ENCODE measurements at regions not wholly inside any gene's neighbourhood (a gene's known extent, or its start where the extent isn't known, plus 50 kb on each side); places are given as distances from the start of the nearest gene placed in this dataset.

GRCh38 chr1:229002451-229002960, 267.2 kb downstream of the RHOU start:
- H3K9me3 ChIP-seq (ENCODE audit: low read length): no peaks in the 10 kb centered on the region
- no peak overlapping the region for H3K27ac ChIP-seq (ENCODE audit: low read length)
- no peak overlapping the region for H3K4me3 ChIP-seq (ENCODE audit: low read length)
- H3K36me3 ChIP-seq (ENCODE audit: insufficient read depth, low read length): no peaks in the 10 kb centered on the region
- H4K20me1 ChIP-seq (ENCODE audit: insufficient read depth): no peaks in the 10 kb centered on the region
- H3K4me2 ChIP-seq (ENCODE audit: low read length): no peak overlapping the region
- no peaks in the 10 kb centered on the region for H3K9me2 ChIP-seq (ENCODE audit: insufficient read depth, low read length)
- H2AFZ ChIP-seq (ENCODE audit: low read depth, low read length): no peak overlapping the region
- no peaks in the 10 kb centered on the region for H3K79me2 ChIP-seq (replicated peaks; ENCODE audit: insufficient read depth, low read length)
- no peak overlapping the region for H3K9ac ChIP-seq (ENCODE audit: low read length)
- no peaks in the 10 kb centered on the region for H3F3A ChIP-seq (ENCODE audit: insufficient read depth, low read length, poor library complexity, severe bottlenecking)
- H3K27me3 ChIP-seq (ENCODE audit: insufficient read depth, low read depth, low read length): no peaks in the 10 kb centered on the region
- TF ChIP-seq TAF1 (IDR thresholded peaks at IDR 0.05; ENCODE audit: low read depth) (no peak), EZH2 (IDR thresholded peaks at IDR 0.05; ENCODE audit: borderline replicate concordance, insufficient read depth, low read length, poor library complexity, severe bottlenecking) (no peak), MXI1 (conservative IDR thresholded peaks at IDR 0.05; ENCODE audit: poor library complexity, severe bottlenecking) (no peak), SMC3 (conservative IDR thresholded peaks at IDR 0.05; ENCODE audit: poor library complexity) (no peak)

- Histone ChIP-seq H3K36me3 (ENCODE audit: insufficient read depth, low read length) (no peaks in the 10 kb centered on the region), H3K27me3 (ENCODE audit: insufficient read depth, low read depth, low read length) (no peaks in the 10 kb centered on the region), H4K20me1 (ENCODE audit: insufficient read depth) (no peaks in the 10 kb centered on the region), H3K4me3 (ENCODE audit: low read length) (no peak overlapping the region), H3K4me2 (ENCODE audit: low read length) (no peak overlapping the region), H3K9me2 (ENCODE audit: insufficient read depth, low read length) (no peaks in the 10 kb centered on the region), H2AFZ (ENCODE audit: low read depth, low read length) (no peak overlapping the region), H3K9ac (ENCODE audit: low read length) (no peak overlapping the region), H3K9me3 (ENCODE audit: low read length) (no peaks in the 10 kb centered on the region), H3F3A (ENCODE audit: insufficient read depth, low read length, poor library complexity, severe bottlenecking) (no peaks in the 10 kb centered on the region), H3K79me2 (replicated peaks; ENCODE audit: insufficient read depth, low read length) (no peaks in the 10 kb centered on the region), H3K27ac (ENCODE audit: low read length) (no peak overlapping the region)
- TF ChIP-seq POLR2AphosphoS5 (IDR thresholded peaks at IDR 0.05) (no peak), CTCF (IDR thresholded peaks at IDR 0.05; ENCODE audit: poor library complexity, severe bottlenecking) (no peak), REST (IDR thresholded peaks at IDR 0.05; ENCODE audit: borderline replicate concordance) (no peak), MXI1 (conservative IDR thresholded peaks at IDR 0.05; ENCODE audit: poor library complexity, severe bottlenecking) (no peak), EP300 (conservative IDR thresholded peaks at IDR 0.05; ENCODE audit: poor library complexity, severe bottlenecking) (no peak), RAD21 (conservative IDR thresholded peaks at IDR 0.05) (no peak), SMC3 (conservative IDR thresholded peaks at IDR 0.05; ENCODE audit: poor library complexity) (no peak), TAF1 (IDR thresholded peaks at IDR 0.05; ENCODE audit: low read depth) (no peak), EZH2 (IDR thresholded peaks at IDR 0.05; ENCODE audit: borderline replicate concordance, insufficient read depth, low read length, poor library complexity, severe bottlenecking) (no peak)
Observed at GRCh38 chr1:229003233-229004031, 267.5 kb upstream of the RAB4A start.
